H9 (cell line): ENCODE measurements at regions not wholly inside any gene's neighbourhood (a gene's known extent, or its start where the extent isn't known, plus 50 kb on each side); places are given as distances from the start of the nearest gene placed in this dataset.

Experiments used
- DNase-seq: peaks from one replicate; pipeline ENCODE4 v3.0.0-alpha.2; 2017
- H2AFZ ChIP-seq: one replicate; pipeline ENCODE4 v1.6.1; 2013; ENCODE audit warnings: mild to moderate bottlenecking, low read length, control low read depth, moderate library complexity
- H2AK5ac ChIP-seq: 2 replicates; pipeline ENCODE4 v1.6.1; 2013; ENCODE audit warnings: low read length, control low read depth, mixed read lengths; ENCODE audit not compliant: insufficient read length
- H2BK120ac ChIP-seq: one replicate; pipeline ENCODE4 v1.6.1; 2013; ENCODE audit warnings: low read depth, mild to moderate bottlenecking, low read length, control low read depth, inconsistent platforms; ENCODE audit not compliant: poor library complexity, severe bottlenecking
- H2BK12ac ChIP-seq: 2 replicates; pipeline ENCODE4 v1.6.1; 2013; ENCODE audit warnings: low read length, control low read depth, mixed read lengths, low read depth; ENCODE audit not compliant: insufficient read length
- H2BK15ac ChIP-seq: 2 replicates; pipeline ENCODE4 v1.6.1; 2013; ENCODE audit warnings: low read depth, low read length, control low read depth
- H2BK20ac ChIP-seq: one replicate; pipeline ENCODE4 v1.6.1; 2013; ENCODE audit warnings: low read depth, mild to moderate bottlenecking, low read length, control low read depth, inconsistent platforms; ENCODE audit not compliant: poor library complexity, severe bottlenecking
- H2BK5ac ChIP-seq: 2 replicates; pipeline ENCODE4 v1.6.1; 2013; ENCODE audit warnings: low read length, control low read depth, mixed read lengths; ENCODE audit not compliant: insufficient read length
- H3K14ac ChIP-seq: 2 replicates; pipeline ENCODE4 v1.6.1; 2013; ENCODE audit warnings: low read length, control low read depth; ENCODE audit not compliant: insufficient read depth
- H3K18ac ChIP-seq: 2 replicates; pipeline ENCODE4 v1.6.1; 2013; ENCODE audit warnings: low read depth, mild to moderate bottlenecking, mixed read lengths, low read length, control low read depth; ENCODE audit not compliant: insufficient read length
- H3K23ac ChIP-seq: 2 replicates; pipeline ENCODE4 v1.6.1; 2013; ENCODE audit warnings: low read length, control low read depth, mixed read lengths, low read depth; ENCODE audit not compliant: insufficient read length
- H3K23me2 ChIP-seq: 2 replicates; pipeline ENCODE4 v1.6.1; 2013; ENCODE audit warnings: low read depth, mild to moderate bottlenecking, mixed read lengths, low read length, control low read depth; ENCODE audit not compliant: insufficient read length, poor library complexity, severe bottlenecking
- H3K27ac ChIP-seq: 2 replicates; pipeline ENCODE4 v1.5.1; 2013; ENCODE audit warnings: low read length, control low read depth, mixed read lengths, low read depth; ENCODE audit not compliant: insufficient read length
- H3K27me3 ChIP-seq: 2 replicates; pipeline ENCODE4 v1.6.1; 2013; ENCODE audit warnings: low read length, control low read depth, inconsistent platforms; ENCODE audit not compliant: insufficient read depth
- H3K4ac ChIP-seq: 2 replicates; pipeline ENCODE4 v1.6.1; 2013; ENCODE audit warnings: low read depth, mild to moderate bottlenecking, control low read depth, inconsistent platforms, low read length, moderate library complexity
- H3K4me1 ChIP-seq: 2 replicates; pipeline ENCODE4 v1.6.1; 2013; ENCODE audit warnings: low read length, control low read depth, inconsistent platforms; ENCODE audit not compliant: insufficient read depth
- H3K4me2 ChIP-seq: 2 replicates; pipeline ENCODE4 v1.6.1; 2013; ENCODE audit warnings: low read length, control low read depth, mixed read lengths; ENCODE audit not compliant: insufficient read length, insufficient read depth
- H3K56ac ChIP-seq: 2 replicates; pipeline ENCODE4 v1.6.1; 2013; ENCODE audit warnings: low read depth, mild to moderate bottlenecking, mixed read lengths, low read length, control low read depth; ENCODE audit not compliant: insufficient read length
- H3K79me1 ChIP-seq: 2 replicates; pipeline ENCODE4 v1.6.1; 2013; ENCODE audit warnings: low read depth, mild to moderate bottlenecking, moderate library complexity, low read length, control low read depth, inconsistent platforms; ENCODE audit not compliant: insufficient read depth, poor library complexity, severe bottlenecking
- H3K79me2 ChIP-seq: 2 replicates; pipeline ENCODE4 v1.6.1; 2013; ENCODE audit warnings: low read length, control low read depth, inconsistent platforms; ENCODE audit not compliant: insufficient read depth
- H3K9ac ChIP-seq: 2 replicates; pipeline ENCODE4 v1.6.1; 2013; ENCODE audit warnings: low read length, control low read depth, mixed read lengths; ENCODE audit not compliant: insufficient read length; ENCODE audit errors: extremely low read depth
- H3K9me3 ChIP-seq: one replicate; pipeline ENCODE4 v1.6.1; 2013; ENCODE audit warnings: low read depth, low read length, inconsistent platforms; ENCODE audit not compliant: control insufficient read depth
- H3T11ph ChIP-seq: one replicate; pipeline ENCODE4 v1.6.1; 2013; ENCODE audit warnings: mild to moderate bottlenecking, low read length, control low read depth, inconsistent platforms
- H4K20me1 ChIP-seq: one replicate; pipeline ENCODE4 v1.6.1; 2013; ENCODE audit not compliant: control insufficient read depth, insufficient read length, insufficient read depth
- H4K5ac ChIP-seq: 2 replicates; pipeline ENCODE4 v1.6.1; 2013; ENCODE audit warnings: low read depth, mild to moderate bottlenecking, mixed read lengths, low read length, control low read depth; ENCODE audit not compliant: insufficient read length
- H4K8ac ChIP-seq: replicated peaks from 2 replicates; pipeline ENCODE4 v1.6.1; 2013; ENCODE audit warnings: low read length, control low read depth, mixed read lengths, low read depth; ENCODE audit not compliant: insufficient read length
- H4K91ac ChIP-seq: 2 replicates; pipeline ENCODE4 v1.6.1; 2013; ENCODE audit warnings: low read depth, mild to moderate bottlenecking, moderate library complexity, mixed read lengths, low read length, control low read depth; ENCODE audit not compliant: insufficient read length
- H3K27ac Mint-ChIP-seq, 3 experiments: 2 replicates in 2 of 3; 3 replicates in 1 of 3; pipeline ENCODE4 v1.8.0; 2020 to 2021; ENCODE audit warnings: mixed read lengths in 3 of 3, mild to moderate bottlenecking in 1 of 3, moderate library complexity in 1 of 3
- H3K27me3 Mint-ChIP-seq: 2 replicates; pipeline ENCODE4 v1.8.0; 2021; ENCODE audit warnings: low read depth, mild to moderate bottlenecking, moderate library complexity, mixed read lengths
- H3K36me3 Mint-ChIP-seq, 3 experiments: 2 replicates in 2 of 3; 3 replicates in 1 of 3; pipeline ENCODE4 v1.8.0; 2020 to 2021; ENCODE audit warnings: low read depth in 3 of 3, mixed read lengths in 3 of 3; ENCODE audit not compliant: insufficient read depth in 1 of 3
- H3K4me1 Mint-ChIP-seq, 2 experiments: 2 replicates each; pipeline ENCODE4 v1.8.0; 2020; ENCODE audit warnings: mixed read lengths in 2 of 2
- H3K4me3 Mint-ChIP-seq, 2 experiments: 2 replicates in 1 of 2; 3 replicates in 1 of 2; pipeline ENCODE4 v1.8.0; 2020 to 2021; ENCODE audit warnings: mild to moderate bottlenecking in 2 of 2, mixed read lengths in 2 of 2, moderate library complexity in 1 of 2
- H3K9me3 Mint-ChIP-seq, 2 experiments: 2 replicates in 1 of 2; 3 replicates in 1 of 2; pipeline ENCODE4 v1.8.0; 2020; ENCODE audit warnings: mild to moderate bottlenecking in 2 of 2, mixed read lengths in 2 of 2, moderate library complexity in 1 of 2
- WGBS: extraction: QIAGEN DNeasy Blood & Tissue Kit; methylation state at CpG from one replicate; pipeline ENCODE4 v1.1.7; 2013; ENCODE audit warnings: missing lambda C conversion rate, low lambda C conversion rate, mixed read lengths; ENCODE audit not compliant: insufficient read length; ENCODE audit errors: extremely low coverage; 5-methylcytosine and 5-hydroxymethylcytosine counted together
- TF ChIP-seq, protein P1 (sequence below): fragments of 200-600 bp; sonication (generic); conservative IDR thresholded peaks from 3 replicates; pipeline ENCODE4 v1.8.0; 2021; ENCODE audit warnings: antibody characterized with exemption, mild to moderate bottlenecking

DNA sequence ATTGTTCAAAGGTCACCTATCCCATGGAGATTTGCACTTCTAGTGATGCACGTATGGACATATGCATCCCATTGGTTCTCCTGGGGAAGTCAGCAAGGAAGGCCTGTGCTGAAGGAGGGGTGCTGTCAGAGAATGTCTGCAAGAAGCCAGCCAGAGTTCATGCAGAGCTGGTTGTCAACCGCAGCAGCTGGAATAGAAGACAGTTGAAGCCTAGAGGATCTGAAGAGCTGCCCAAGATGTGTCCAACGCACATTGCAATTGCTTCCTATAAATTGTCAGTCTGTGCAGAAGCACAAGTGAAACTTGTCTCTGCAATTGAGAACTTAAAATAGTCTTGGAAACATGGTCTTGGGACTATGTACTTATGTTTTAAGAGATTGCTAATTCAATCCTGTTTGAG is 82.1 kb upstream of the CNTNAP4 start:
- Histone ChIP-seq H3K23ac (no peak overlapping the region), H3K56ac (no peak overlapping the region), H2AK5ac (no peak overlapping the region), H3K18ac (no peak overlapping the region), H2BK120ac (no peak overlapping the region), H3K79me1 (no peaks in the 10 kb centered on the region), H2BK15ac (no peak overlapping the region), H3K4me2 (no peak overlapping the region), H3K4ac (no peak overlapping the region; the same call in 1 of the 2 replicates), H3K14ac (no peak overlapping the region), H3K27me3 (no peaks in the 10 kb centered on the region), H3K4me1 (peaks cover 11% of the 10 kb centered on the region), H4K20me1 (no peaks in the 10 kb centered on the region), H3T11ph (no peak overlapping the region), H3K9me3 (no peaks in the 10 kb centered on the region), H2AFZ (peak overlapping the region; percentile 87), H3K79me2 (no peaks in the 10 kb centered on the region), H4K8ac (no peak overlapping the region), H3K23me2 (no peaks in the 10 kb centered on the region), H3K9ac (no peak overlapping the region), H2BK5ac (no peak overlapping the region), H4K5ac (no peak overlapping the region), H3K27ac (no peak overlapping the region), H2BK20ac (peak overlapping the region; percentile 45), H2BK12ac (no peak overlapping the region), H4K91ac (no peak overlapping the region)
- no peak for DNase-seq
- Mint-ChIP-seq H3K27me3 (no peaks in the 10 kb centered on the region; the same call in none of the 2 replicates), H3K36me3 (no peaks in the 10 kb centered on the region), H3K9me3 (no peaks in the 10 kb centered on the region), H3K4me1 (peaks cover 34 to 36% of the 10 kb centered on the region in 2 experiments), H3K27ac (no peak overlapping the region), H3K4me3 (no peak overlapping the region)
- TF ChIP-seq, protein P1, sequence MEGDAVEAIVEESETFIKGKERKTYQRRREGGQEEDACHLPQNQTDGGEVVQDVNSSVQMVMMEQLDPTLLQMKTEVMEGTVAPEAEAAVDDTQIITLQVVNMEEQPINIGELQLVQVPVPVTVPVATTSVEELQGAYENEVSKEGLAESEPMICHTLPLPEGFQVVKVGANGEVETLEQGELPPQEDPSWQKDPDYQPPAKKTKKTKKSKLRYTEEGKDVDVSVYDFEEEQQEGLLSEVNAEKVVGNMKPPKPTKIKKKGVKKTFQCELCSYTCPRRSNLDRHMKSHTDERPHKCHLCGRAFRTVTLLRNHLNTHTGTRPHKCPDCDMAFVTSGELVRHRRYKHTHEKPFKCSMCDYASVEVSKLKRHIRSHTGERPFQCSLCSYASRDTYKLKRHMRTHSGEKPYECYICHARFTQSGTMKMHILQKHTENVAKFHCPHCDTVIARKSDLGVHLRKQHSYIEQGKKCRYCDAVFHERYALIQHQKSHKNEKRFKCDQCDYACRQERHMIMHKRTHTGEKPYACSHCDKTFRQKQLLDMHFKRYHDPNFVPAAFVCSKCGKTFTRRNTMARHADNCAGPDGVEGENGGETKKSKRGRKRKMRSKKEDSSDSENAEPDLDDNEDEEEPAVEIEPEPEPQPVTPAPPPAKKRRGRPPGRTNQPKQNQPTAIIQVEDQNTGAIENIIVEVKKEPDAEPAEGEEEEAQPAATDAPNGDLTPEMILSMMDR: no peak
- no CpG with 5 or more reads among the region's 3 CpGs for WGBS
